ENCODE measurements at regions not wholly inside any gene's neighbourhood (a gene's known extent, or its start where the extent isn't known, plus 50 kb on each side); places are given as distances from the start of the nearest gene placed in this dataset.

DNA sequence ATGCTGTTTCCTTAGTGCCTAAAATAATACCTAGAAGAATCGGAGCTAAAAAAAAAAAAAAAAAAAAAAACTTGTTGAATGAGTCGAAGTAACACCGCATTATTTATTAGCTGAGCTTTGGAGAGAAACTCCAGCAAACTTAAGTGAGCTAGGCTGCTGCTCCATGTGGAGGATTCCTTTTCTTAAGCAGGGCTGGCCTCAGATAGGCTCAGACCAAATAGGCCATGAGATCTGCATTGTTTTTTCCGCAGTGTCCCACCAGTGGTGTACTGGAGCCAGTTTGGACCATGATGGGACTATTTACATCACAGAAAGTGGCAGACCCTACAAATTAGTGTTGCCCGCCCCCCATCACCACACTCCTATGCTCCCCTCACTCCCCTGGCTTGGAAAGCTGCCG is 341.4 kb downstream of the DTWD2 start:
- no peaks in the 10 kb centered on the region for H3K36me3 ChIP-seq (ENCODE audit: control insufficient read depth, insufficient read depth, low read length)

DNA sequence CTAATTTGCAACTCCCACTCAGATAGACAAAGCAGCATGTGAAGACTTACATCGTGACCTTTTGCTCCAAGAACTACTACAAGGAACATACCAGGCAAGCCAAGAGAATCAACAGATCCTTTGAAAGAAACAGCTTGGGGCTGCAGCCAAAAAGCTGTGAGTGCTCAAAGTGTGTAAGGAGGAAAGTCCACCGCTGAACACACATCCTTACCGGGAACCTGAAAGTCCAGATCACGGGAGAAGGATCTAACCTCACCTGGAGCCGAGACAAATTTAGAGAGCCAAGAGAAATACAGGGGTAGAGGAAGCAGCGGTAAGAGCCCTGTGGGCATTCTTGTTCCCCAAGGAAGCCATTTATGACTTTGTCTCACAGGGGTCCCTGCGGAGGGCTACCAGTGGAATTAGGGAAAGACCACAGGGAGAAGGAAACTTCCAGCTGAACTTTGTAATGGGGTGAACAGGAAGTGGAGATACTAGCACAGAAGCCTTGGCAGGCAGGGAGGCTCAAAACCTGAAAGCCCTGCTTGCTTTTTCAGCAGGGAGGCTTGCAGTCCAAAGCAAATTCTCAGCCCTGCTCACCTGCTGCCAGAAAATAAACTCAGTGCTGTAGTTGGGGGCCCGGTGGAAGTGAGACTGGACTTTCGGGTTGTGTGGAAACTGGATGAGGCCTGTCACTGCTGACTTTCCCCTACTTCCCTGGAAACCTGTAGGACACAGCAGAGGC is 350.2 kb downstream of the DTWD2 start:
- Histone ChIP-seq H3K9me3 (ENCODE audit: control insufficient read depth, insufficient read depth, low read depth, low read length) (0 out of 2 replicates have a peak, but pooled peaks cover 4% of the 10 kb centered on the region), H3K36me3 (ENCODE audit: control insufficient read depth, insufficient read depth, low read length) (no peaks in the 10 kb centered on the region), H3K27ac (ENCODE audit: low read depth, low read length) (no peak overlapping the region), H3K9ac (ENCODE audit: low read length) (no peak overlapping the region), H3K4me1 (ENCODE audit: control insufficient read depth, insufficient read depth, low read length) (no peaks in the 10 kb centered on the region), H3K4me3 (ENCODE audit: low read depth, low read length) (no peak overlapping the region), H3K27me3 (ENCODE audit: control insufficient read depth, insufficient read depth, low read length) (no peaks in the 10 kb centered on the region)

More for the DNA sequence above, 341.4 kb downstream of the DTWD2 start:
- Histone ChIP-seq H3K27ac (ENCODE audit: low read depth, low read length) (no peak overlapping the region), H3K9ac (ENCODE audit: low read length) (no peak overlapping the region), H3K4me3 (ENCODE audit: low read depth, low read length) (no peak overlapping the region), H3K4me1 (ENCODE audit: control insufficient read depth, insufficient read depth, low read length) (peaks cover 10% of the 10 kb centered on the region; the same call in 1 of the 2 replicates), H3K9me3 (ENCODE audit: control insufficient read depth, insufficient read depth, low read depth, low read length) (no peaks in the 10 kb centered on the region), H3K27me3 (ENCODE audit: control insufficient read depth, insufficient read depth, low read length) (no peaks in the 10 kb centered on the region)

DNA sequence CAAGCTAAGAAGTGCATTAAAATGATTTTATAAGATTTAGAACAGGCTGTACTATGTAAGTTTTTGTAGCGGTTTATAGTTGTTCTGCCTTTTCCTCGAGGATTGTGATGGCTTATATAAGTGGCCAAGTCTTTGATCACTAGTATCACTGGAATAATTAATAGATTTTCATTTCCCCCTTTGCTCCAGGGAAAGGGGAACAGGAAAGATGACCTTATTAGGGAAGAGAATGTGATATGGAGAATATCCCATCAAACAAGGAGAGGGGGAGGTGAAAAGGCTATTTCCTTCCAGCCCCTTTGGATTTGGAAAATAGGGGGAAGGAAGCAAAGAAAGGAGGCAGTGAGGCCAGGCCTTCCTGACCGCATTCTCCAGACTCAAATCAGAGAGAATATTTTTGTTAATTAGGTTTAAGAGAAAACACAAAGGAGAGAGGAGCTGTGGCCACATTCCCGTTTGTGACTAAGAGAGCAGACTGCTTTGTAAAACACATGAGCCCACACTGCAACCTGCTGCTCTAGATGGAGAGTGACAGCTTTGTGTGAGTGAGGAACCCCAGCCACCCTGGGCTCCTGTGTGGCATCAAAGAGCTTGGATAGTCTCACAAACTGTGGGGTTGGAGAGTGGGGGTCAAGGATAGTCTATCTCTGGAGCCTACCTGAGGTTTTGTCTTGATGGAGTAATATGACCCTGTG is 359.5 kb downstream of the DTWD2 start:
- H3K27ac ChIP-seq (ENCODE audit: low read depth, low read length): 0 out of 2 replicates have a peak overlapping the region, but pooled peaks have one; percentile 26
- H3K9ac ChIP-seq (ENCODE audit: low read length): peak overlapping the region; percentile 12
- H3K36me3 ChIP-seq (ENCODE audit: control insufficient read depth, insufficient read depth, low read length): no peaks in the 10 kb centered on the region
- H3K4me1 ChIP-seq (ENCODE audit: control insufficient read depth, insufficient read depth, low read length): peaks cover 9% of the 10 kb centered on the region
- H3K9me3 ChIP-seq (ENCODE audit: control insufficient read depth, insufficient read depth, low read depth, low read length): peaks cover 5% of the 10 kb centered on the region; the same call in 1 of the 2 replicates
- H3K27me3 ChIP-seq (ENCODE audit: control insufficient read depth, insufficient read depth, low read length): no peaks in the 10 kb centered on the region
- no peak overlapping the region for H3K4me3 ChIP-seq (ENCODE audit: low read depth, low read length)

DNA sequence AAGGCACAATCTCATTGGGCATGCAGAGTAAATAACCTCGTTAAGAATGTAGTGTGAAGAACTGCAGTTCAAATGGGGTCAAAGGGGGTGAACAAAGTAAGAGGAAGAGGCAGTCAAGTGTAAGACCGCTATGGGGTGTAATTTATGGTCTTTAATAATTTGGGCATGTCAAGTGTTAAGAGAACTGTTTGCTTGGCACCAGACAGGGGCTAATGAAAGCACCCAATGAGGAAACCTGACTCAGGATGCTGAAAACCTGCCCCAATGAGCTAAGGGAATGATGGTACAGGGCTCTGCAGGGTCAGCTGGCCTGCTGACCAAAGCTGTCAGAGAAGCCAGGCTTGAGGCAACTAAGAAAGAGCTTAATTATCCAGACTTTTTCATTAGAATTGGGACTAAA is 368.1 kb downstream of the DTWD2 start:
- H3K4me3 ChIP-seq (ENCODE audit: low read depth, low read length): no peak overlapping the region
- H3K4me1 ChIP-seq (ENCODE audit: control insufficient read depth, insufficient read depth, low read length): no peaks in the 10 kb centered on the region
- no peak overlapping the region for H3K27ac ChIP-seq (ENCODE audit: low read depth, low read length)
- H3K27me3 ChIP-seq (ENCODE audit: control insufficient read depth, insufficient read depth, low read length): no peaks in the 10 kb centered on the region
- no peak overlapping the region for H3K9ac ChIP-seq (ENCODE audit: low read length)
- no peaks in the 10 kb centered on the region for H3K36me3 ChIP-seq (ENCODE audit: control insufficient read depth, insufficient read depth, low read length)
- H3K9me3 ChIP-seq (ENCODE audit: control insufficient read depth, insufficient read depth, low read depth, low read length): no peaks in the 10 kb centered on the region

DNA sequence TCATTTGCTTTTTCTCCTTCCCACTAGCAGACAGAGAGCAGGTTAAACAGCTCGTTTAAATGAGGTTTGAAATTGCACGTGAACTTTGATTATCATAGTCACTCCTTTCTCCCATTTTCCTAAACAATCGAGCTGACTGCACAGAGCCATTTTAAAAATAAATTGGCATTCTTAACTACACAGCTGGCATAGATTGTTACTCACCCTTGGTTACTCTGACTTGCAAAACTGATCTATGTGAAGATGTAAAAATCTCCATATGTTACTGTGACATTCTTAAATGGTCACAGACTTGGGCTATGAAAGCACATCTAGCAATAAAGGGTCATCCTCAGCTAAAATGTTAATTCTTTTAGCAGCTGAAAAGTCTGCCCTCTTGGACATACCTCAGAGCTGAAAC is 368.5 kb downstream of the DTWD2 start:
- Histone ChIP-seq H3K27ac (ENCODE audit: low read depth, low read length) (no peak overlapping the region), H3K9me3 (ENCODE audit: control insufficient read depth, insufficient read depth, low read depth, low read length) (no peaks in the 10 kb centered on the region), H3K36me3 (ENCODE audit: control insufficient read depth, insufficient read depth, low read length) (no peaks in the 10 kb centered on the region), H3K4me3 (ENCODE audit: low read depth, low read length) (no peak overlapping the region), H3K4me1 (ENCODE audit: control insufficient read depth, insufficient read depth, low read length) (no peaks in the 10 kb centered on the region), H3K27me3 (ENCODE audit: control insufficient read depth, insufficient read depth, low read length) (no peaks in the 10 kb centered on the region), H3K9ac (ENCODE audit: low read length) (no peak overlapping the region)

DNA sequence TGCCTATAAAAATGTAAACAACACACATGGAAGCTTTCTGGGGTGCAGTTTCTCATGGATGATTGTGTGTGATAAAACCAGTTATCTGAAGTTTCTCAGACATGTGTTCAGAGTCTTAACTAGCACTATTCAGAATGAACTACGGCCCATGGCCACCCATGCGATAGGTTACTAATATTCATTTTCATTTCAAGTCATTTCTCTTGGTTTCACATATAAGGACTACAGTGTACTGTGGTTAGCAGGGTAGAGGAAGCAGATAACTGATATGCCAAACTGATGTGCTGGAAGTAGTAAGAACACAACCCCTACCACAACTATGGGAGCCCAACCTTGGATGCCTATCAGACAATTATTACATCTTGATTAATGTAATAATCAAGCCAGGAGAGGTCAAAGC is 372.1 kb downstream of the DTWD2 start:
- Histone ChIP-seq H3K27ac (ENCODE audit: low read depth, low read length) (no peak overlapping the region), H3K4me1 (ENCODE audit: control insufficient read depth, insufficient read depth, low read length) (no peaks in the 10 kb centered on the region), H3K27me3 (ENCODE audit: control insufficient read depth, insufficient read depth, low read length) (no peaks in the 10 kb centered on the region), H3K9me3 (ENCODE audit: control insufficient read depth, insufficient read depth, low read depth, low read length) (no peaks in the 10 kb centered on the region), H3K36me3 (ENCODE audit: control insufficient read depth, insufficient read depth, low read length) (no peaks in the 10 kb centered on the region), H3K9ac (ENCODE audit: low read length) (no peak overlapping the region), H3K4me3 (ENCODE audit: low read depth, low read length) (no peak overlapping the region)

DNA sequence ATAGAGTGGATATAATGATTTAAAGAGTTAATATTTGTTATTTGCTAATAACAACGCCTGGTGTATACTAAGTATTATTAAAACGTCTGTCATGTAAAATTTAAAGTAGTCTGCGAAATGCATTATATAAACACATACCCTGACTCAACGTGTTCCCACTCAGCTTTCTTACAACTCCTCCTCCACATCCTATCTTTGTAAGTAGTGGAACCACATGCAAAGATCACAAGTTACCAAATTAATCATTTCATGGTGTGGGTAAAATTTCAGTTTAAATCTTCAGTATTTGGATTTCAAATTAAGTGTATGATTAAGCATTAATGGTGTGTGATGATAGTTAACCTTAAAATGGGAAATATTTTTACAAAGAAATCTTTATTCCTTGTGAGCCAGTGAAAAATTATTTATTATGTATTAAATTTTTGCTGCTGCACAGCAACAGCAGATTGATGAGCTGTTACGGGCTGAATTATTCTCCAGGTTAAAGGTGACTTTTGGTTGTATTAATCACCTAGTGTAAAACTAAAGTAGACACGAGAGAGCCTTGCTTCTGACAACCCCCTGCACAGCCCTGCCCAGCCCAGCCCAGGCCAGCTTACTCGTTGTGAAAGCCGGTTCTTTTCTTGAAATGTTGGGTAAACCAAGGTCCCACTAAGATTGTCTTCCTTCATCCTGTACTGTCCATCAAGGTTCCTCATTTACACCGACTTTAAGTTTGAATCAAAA is 373.5 kb downstream of the DTWD2 start:
- no peaks in the 10 kb centered on the region for H3K4me1 ChIP-seq (ENCODE audit: control insufficient read depth, insufficient read depth, low read length)
- no peaks in the 10 kb centered on the region for H3K27me3 ChIP-seq (ENCODE audit: control insufficient read depth, insufficient read depth, low read length)
- H3K9me3 ChIP-seq (ENCODE audit: control insufficient read depth, insufficient read depth, low read depth, low read length): no peaks in the 10 kb centered on the region
- H3K9ac ChIP-seq (ENCODE audit: low read length): no peak overlapping the region
- no peak overlapping the region for H3K4me3 ChIP-seq (ENCODE audit: low read depth, low read length)
- H3K36me3 ChIP-seq (ENCODE audit: control insufficient read depth, insufficient read depth, low read length): no peaks in the 10 kb centered on the region
- H3K27ac ChIP-seq (ENCODE audit: low read depth, low read length): no peak overlapping the region

DNA sequence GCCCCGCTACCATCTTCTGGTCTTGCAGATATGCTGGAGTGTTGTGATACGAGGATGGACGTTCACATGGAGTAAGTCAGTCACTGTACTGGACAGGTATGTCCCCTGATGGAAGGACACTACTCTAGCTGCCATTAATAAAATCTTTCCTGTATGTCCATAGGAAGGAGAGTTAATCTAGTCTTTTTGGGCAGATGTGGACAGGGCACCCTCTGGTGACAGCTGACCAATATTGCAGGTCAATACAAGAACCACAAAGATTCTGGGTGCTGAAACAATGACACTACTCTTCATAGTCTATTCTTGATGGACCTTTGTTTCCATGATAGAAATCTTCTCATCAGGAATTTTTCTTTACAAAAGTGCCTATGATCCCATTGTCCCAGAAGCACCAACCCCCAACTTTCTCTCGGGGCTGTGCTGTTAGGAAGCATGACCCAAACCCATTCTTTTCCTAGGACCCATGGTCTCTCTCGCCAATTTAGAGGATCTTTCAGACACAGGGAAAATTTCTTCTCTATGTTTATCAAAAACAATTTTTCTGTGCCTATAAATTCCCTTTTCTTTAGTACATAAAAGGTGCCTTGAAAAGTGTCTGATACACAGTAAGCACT is 376.9 kb downstream of the DTWD2 start:
- H3K27me3 ChIP-seq (ENCODE audit: control insufficient read depth, insufficient read depth, low read length): no peaks in the 10 kb centered on the region
- no peak overlapping the region for H3K4me3 ChIP-seq (ENCODE audit: low read depth, low read length)
- no peaks in the 10 kb centered on the region for H3K4me1 ChIP-seq (ENCODE audit: control insufficient read depth, insufficient read depth, low read length)
- no peak overlapping the region for H3K9ac ChIP-seq (ENCODE audit: low read length)
- H3K9me3 ChIP-seq (ENCODE audit: control insufficient read depth, insufficient read depth, low read depth, low read length): no peaks in the 10 kb centered on the region
- no peak overlapping the region for H3K27ac ChIP-seq (ENCODE audit: low read depth, low read length)
- H3K36me3 ChIP-seq (ENCODE audit: control insufficient read depth, insufficient read depth, low read length): no peaks in the 10 kb centered on the region

DNA sequence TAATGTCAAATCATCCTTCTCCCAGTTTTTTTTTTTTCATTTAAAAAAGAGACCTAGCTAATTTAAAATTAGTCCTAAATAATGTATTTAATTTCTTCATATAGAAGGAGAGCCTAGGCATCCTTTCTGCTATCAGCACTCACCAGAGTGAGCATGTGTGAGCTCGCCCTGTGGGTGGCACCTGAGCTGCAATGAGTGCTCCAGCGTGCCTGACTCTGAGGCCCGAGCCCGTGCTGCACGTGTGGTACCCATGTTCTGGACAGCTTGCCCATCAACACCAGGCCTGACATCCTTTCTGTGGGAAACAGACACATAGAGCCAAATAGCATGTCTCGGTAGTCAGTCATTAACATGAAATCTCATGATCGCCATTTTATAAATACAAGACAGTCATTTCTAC is 381.4 kb downstream of the DTWD2 start:
- Histone ChIP-seq H3K4me3 (ENCODE audit: low read depth, low read length) (no peak overlapping the region), H3K9me3 (ENCODE audit: control insufficient read depth, insufficient read depth, low read depth, low read length) (no peaks in the 10 kb centered on the region), H3K9ac (ENCODE audit: low read length) (no peak overlapping the region), H3K27me3 (ENCODE audit: control insufficient read depth, insufficient read depth, low read length) (no peaks in the 10 kb centered on the region), H3K4me1 (ENCODE audit: control insufficient read depth, insufficient read depth, low read length) (no peaks in the 10 kb centered on the region), H3K27ac (ENCODE audit: low read depth, low read length) (no peak overlapping the region), H3K36me3 (ENCODE audit: control insufficient read depth, insufficient read depth, low read length) (no peaks in the 10 kb centered on the region)

DNA sequence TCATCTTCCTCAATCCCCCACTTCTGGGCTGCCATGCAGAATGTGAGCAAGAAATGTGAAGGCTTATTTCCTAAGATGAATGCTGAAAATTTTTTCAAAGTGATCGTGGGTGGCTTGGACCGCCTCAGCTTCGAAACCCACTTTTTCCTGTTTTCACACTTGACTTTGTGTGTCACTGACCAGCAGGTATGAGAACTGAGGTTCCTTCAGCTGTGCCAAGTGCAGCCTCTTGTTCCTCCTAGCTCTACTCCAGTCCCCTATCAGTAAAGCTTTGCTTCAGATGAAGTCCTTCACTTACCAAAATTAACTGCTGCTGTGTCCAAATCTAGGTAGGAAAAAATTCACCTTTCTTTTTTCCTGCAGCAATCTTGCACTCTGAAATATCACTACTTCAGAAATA is 382.6 kb downstream of the DTWD2 start:
- no peaks in the 10 kb centered on the region for H3K27me3 ChIP-seq (ENCODE audit: control insufficient read depth, insufficient read depth, low read length)
- no peak overlapping the region for H3K9ac ChIP-seq (ENCODE audit: low read length)
- no peaks in the 10 kb centered on the region for H3K36me3 ChIP-seq (ENCODE audit: control insufficient read depth, insufficient read depth, low read length)
- H3K4me1 ChIP-seq (ENCODE audit: control insufficient read depth, insufficient read depth, low read length): no peaks in the 10 kb centered on the region
- no peak overlapping the region for H3K4me3 ChIP-seq (ENCODE audit: low read depth, low read length)
- no peak overlapping the region for H3K27ac ChIP-seq (ENCODE audit: low read depth, low read length)
- no peaks in the 10 kb centered on the region for H3K9me3 ChIP-seq (ENCODE audit: control insufficient read depth, insufficient read depth, low read depth, low read length)

DNA sequence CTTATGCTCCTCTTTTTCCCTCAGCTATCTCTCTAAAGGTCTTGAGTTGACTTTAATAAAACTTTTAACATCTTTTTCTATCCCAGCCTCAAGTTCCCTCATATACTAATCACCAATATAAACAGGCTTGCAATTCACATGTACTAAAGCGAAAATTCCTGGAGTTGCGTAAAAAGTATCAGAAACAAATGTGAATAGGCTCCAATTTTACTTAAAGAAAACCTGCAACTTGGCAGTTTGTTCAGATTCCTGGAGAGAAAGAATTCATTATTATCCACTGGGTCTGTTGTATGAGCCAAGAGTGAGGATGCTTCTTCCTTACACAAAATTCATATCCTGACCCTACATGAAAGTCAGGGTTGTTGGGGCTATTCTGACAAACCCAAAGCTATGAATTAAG is 384.2 kb downstream of the DTWD2 start:
- H3K9me3 ChIP-seq (ENCODE audit: control insufficient read depth, insufficient read depth, low read depth, low read length): no peaks in the 10 kb centered on the region
- H3K4me3 ChIP-seq (ENCODE audit: low read depth, low read length): no peak overlapping the region
- H3K27ac ChIP-seq (ENCODE audit: low read depth, low read length): no peak overlapping the region
- no peaks in the 10 kb centered on the region for H3K27me3 ChIP-seq (ENCODE audit: control insufficient read depth, insufficient read depth, low read length)
- H3K36me3 ChIP-seq (ENCODE audit: control insufficient read depth, insufficient read depth, low read length): no peaks in the 10 kb centered on the region
- no peaks in the 10 kb centered on the region for H3K4me1 ChIP-seq (ENCODE audit: control insufficient read depth, insufficient read depth, low read length)
- H3K9ac ChIP-seq (ENCODE audit: low read length): no peak overlapping the region
